HEK293T (cell line): ENCODE measurements at regions not wholly inside any gene's neighbourhood (a gene's known extent, or its start where the extent isn't known, plus 50 kb on each side); places are given as distances from the start of the nearest gene placed in this dataset.

ENCODE experiments used
- ARNT ChIP-seq: fragments of 450-650 bp; IDR thresholded peaks from 2 replicates; pipeline ENCODE4 v1.6.1; 2017; ENCODE audit warnings: mild to moderate bottlenecking
- BHLHE40 ChIP-seq: fragments of 450-650 bp; IDR thresholded peaks from 2 replicates; pipeline ENCODE4 v1.6.1; 2016; ENCODE audit warnings: mild to moderate bottlenecking, moderate library complexity, borderline replicate concordance
- FOXK2 ChIP-seq: fragments of 450-650 bp; IDR thresholded peaks from 2 replicates; pipeline ENCODE4 v1.6.1; 2016; ENCODE audit warnings: mild to moderate bottlenecking
- FOXM1 ChIP-seq: fragments of 450-650 bp; IDR thresholded peaks from 2 replicates; pipeline ENCODE4 v1.6.1; 2017; ENCODE audit warnings: mild to moderate bottlenecking, borderline replicate concordance
- LEF1 ChIP-seq: fragments of 450-650 bp; IDR thresholded peaks from 2 replicates; pipeline ENCODE4 v1.6.1; 2017; ENCODE audit warnings: mild to moderate bottlenecking, borderline replicate concordance
- SUZ12 ChIP-seq: fragments of 450-650 bp; IDR thresholded peaks from 2 replicates; pipeline ENCODE4 v1.6.1; 2016; ENCODE audit warnings: mild to moderate bottlenecking
- TARDBP ChIP-seq: fragments of 450-650 bp; IDR thresholded peaks from 2 replicates; pipeline ENCODE4 v1.6.1; 2016

DNA sequence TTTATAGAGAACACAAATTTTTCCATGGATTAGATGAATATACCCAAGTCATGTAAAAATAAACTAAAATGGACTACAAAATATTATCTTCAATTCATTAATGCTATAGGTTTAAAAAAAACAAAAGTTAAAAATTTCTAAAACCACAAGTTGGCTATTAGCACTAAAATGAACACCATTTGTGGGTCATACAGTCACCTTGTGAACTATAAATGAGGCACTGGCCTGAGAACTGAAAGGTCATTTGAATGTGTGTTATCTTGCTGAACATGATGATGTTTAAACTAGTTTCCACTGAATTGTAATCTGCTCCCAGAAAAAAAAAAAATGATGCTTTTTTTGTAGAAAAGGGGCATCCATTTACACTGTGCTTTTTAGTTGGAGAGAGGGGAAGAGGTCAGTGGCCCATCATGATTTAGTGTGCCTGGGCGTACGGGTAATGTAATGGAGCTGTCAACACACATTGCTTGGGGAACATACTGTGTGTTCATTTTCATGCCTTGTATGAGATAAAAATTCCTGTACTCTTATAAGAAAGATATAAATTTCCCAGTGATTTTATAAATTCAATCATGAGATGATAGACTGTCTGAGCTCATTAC, 96.6 kb upstream of the FKBP1C start:
- TF ChIP-seq BHLHE40 = no peak
- no peak for TF ChIP-seq TARDBP
- no peak for TF ChIP-seq ARNT
- no peak for TF ChIP-seq SUZ12
- TF ChIP-seq FOXK2 = no peak
- TF ChIP-seq FOXM1 = no peak
- TF ChIP-seq LEF1 = no peak
